BLaER1 (cell line): ENCODE measurements at regions not wholly inside any gene's neighbourhood (a gene's known extent, or its start where the extent isn't known, plus 50 kb on each side); places are given as distances from the start of the nearest gene placed in this dataset.

Experiments used
- H3K27ac ChIP-seq: shearing (Covaris generic); formaldehyde crosslinking; 2 replicates; pipeline ENCODE4 v1.8.1; 2022
- H3K27me3 ChIP-seq: shearing (Covaris generic); formaldehyde crosslinking; 2 replicates; pipeline ENCODE4 v1.8.1; 2022
- H3K36me3 ChIP-seq: shearing (Covaris generic); formaldehyde crosslinking; 2 replicates; pipeline ENCODE4 v1.8.1; 2022
- H3K4me1 ChIP-seq: shearing (Covaris generic); formaldehyde crosslinking; 2 replicates; pipeline ENCODE4 v1.8.1; 2022
- H3K4me2 ChIP-seq: shearing (Covaris generic); formaldehyde crosslinking; 2 replicates; pipeline ENCODE4 v1.8.1; 2022
- H3K4me3 ChIP-seq: shearing (Covaris generic); formaldehyde crosslinking; 2 replicates; pipeline ENCODE4 v1.8.1; 2022
- H3K9ac ChIP-seq: shearing (Covaris generic); formaldehyde crosslinking; 2 replicates; pipeline ENCODE4 v1.8.1; 2022
- H3K9me3 ChIP-seq: shearing (Covaris generic); formaldehyde crosslinking; 2 replicates; pipeline ENCODE4 v1.8.1; 2022
- H4K20me1 ChIP-seq: shearing (Covaris generic); formaldehyde crosslinking; 2 replicates; pipeline ENCODE4 v1.8.1; 2022
- Cebpa-rat ChIP-seq: shearing (Covaris generic); IDR thresholded peaks from 2 replicates; pipeline ENCODE4 v1.8.1; 2022

GRCh38 chr18:68568364-68569155 lies 146.3 kb downstream of the TMX3 start:
- no peak overlapping the region for H3K9ac ChIP-seq
- no peak overlapping the region for H3K4me2 ChIP-seq
- 0 out of 2 replicates have a peak, but pooled peaks cover 6% of the 10 kb centered on the region for H3K9me3 ChIP-seq
- peaks cover 9% of the 10 kb centered on the region; the same call in 1 of the 2 replicates for H3K4me1 ChIP-seq
- H4K20me1 ChIP-seq = no peaks in the 10 kb centered on the region
- TF ChIP-seq Cebpa-rat = no peak
- no peak overlapping the region for H3K4me3 ChIP-seq
- H3K27ac ChIP-seq = no peak overlapping the region
- H3K36me3 ChIP-seq = no peaks in the 10 kb centered on the region
- H3K27me3 ChIP-seq = no peaks in the 10 kb centered on the region

GRCh38 chr18:68566991-68567390 lies 147.9 kb downstream of the TMX3 start:
- Histone ChIP-seq H4K20me1 (no peaks in the 10 kb centered on the region), H3K4me1 (peaks cover 9% of the 10 kb centered on the region; the same call in 1 of the 2 replicates), H3K4me3 (no peak overlapping the region), H3K9ac (no peak overlapping the region), H3K27me3 (no peaks in the 10 kb centered on the region), H3K36me3 (no peaks in the 10 kb centered on the region), H3K4me2 (no peak overlapping the region), H3K9me3 (0 out of 2 replicates have a peak, but pooled peaks cover 1% of the 10 kb centered on the region), H3K27ac (no peak overlapping the region)
- no peak for TF ChIP-seq Cebpa-rat

- Histone ChIP-seq H3K4me2 (no peak overlapping the region), H3K36me3 (no peaks in the 10 kb centered on the region), H3K9ac (no peak overlapping the region), H3K4me1 (peaks cover 9% of the 10 kb centered on the region; the same call in 1 of the 2 replicates), H4K20me1 (no peaks in the 10 kb centered on the region), H3K27ac (no peak overlapping the region), H3K4me3 (no peak overlapping the region), H3K9me3 (no peaks in the 10 kb centered on the region), H3K27me3 (no peaks in the 10 kb centered on the region)
- no peak for TF ChIP-seq Cebpa-rat
Observed at GRCh38 chr18:68564961-68565360, 149.9 kb downstream of the TMX3 start.

- no peaks in the 10 kb centered on the region for H3K27me3 ChIP-seq
- H3K36me3 ChIP-seq = no peaks in the 10 kb centered on the region
- no peak overlapping the region for H3K4me3 ChIP-seq
- H4K20me1 ChIP-seq = no peaks in the 10 kb centered on the region
- no peaks in the 10 kb centered on the region for H3K9me3 ChIP-seq
- H3K4me1 ChIP-seq = peaks cover 9% of the 10 kb centered on the region; the same call in 1 of the 2 replicates
- TF ChIP-seq Cebpa-rat = no peak
- no peak overlapping the region for H3K9ac ChIP-seq
- H3K4me2 ChIP-seq = no peak overlapping the region
- H3K27ac ChIP-seq = no peak overlapping the region
Observed at GRCh38 chr18:68564351-68564750, 150.6 kb downstream of the TMX3 start.

GRCh38 chr18:68560128-68560527 lies 154.8 kb downstream of the TMX3 start:
- TF ChIP-seq Cebpa-rat = no peak
- Histone ChIP-seq H3K4me2 (no peak overlapping the region), H3K4me1 (peaks cover 9% of the 10 kb centered on the region; the same call in 1 of the 2 replicates), H3K4me3 (no peak overlapping the region), H3K27ac (no peak overlapping the region), H3K9me3 (no peaks in the 10 kb centered on the region), H4K20me1 (no peaks in the 10 kb centered on the region), H3K27me3 (no peaks in the 10 kb centered on the region), H3K36me3 (no peaks in the 10 kb centered on the region), H3K9ac (no peak overlapping the region)

GRCh38 chr18:68557183-68557582 lies 157.7 kb downstream of the TMX3 start:
- Histone ChIP-seq H3K4me1 (no peaks in the 10 kb centered on the region), H3K27me3 (no peaks in the 10 kb centered on the region), H4K20me1 (no peaks in the 10 kb centered on the region), H3K4me2 (no peak overlapping the region), H3K4me3 (no peak overlapping the region), H3K27ac (no peak overlapping the region), H3K9me3 (no peaks in the 10 kb centered on the region), H3K36me3 (no peaks in the 10 kb centered on the region), H3K9ac (no peak overlapping the region)
- TF ChIP-seq Cebpa-rat = no peak

- H4K20me1 ChIP-seq = no peaks in the 10 kb centered on the region
- H3K4me3 ChIP-seq = no peak overlapping the region
- H3K4me2 ChIP-seq = no peak overlapping the region
- H3K4me1 ChIP-seq = no peaks in the 10 kb centered on the region
- no peak overlapping the region for H3K9ac ChIP-seq
- H3K27me3 ChIP-seq = no peaks in the 10 kb centered on the region
- no peaks in the 10 kb centered on the region for H3K36me3 ChIP-seq
- TF ChIP-seq Cebpa-rat = no peak
- no peaks in the 10 kb centered on the region for H3K9me3 ChIP-seq
- no peak overlapping the region for H3K27ac ChIP-seq
Observed at GRCh38 chr18:68555879-68556301, 159.0 kb downstream of the TMX3 start.

- no peak overlapping the region for H3K4me2 ChIP-seq
Observed at GRCh38 chr18:68548904-68549870, 165.7 kb downstream of the TMX3 start.

GRCh38 chr18:68543344-68543743 lies 171.6 kb downstream of the TMX3 start:
- H3K9ac ChIP-seq = no peak overlapping the region
- H3K4me2 ChIP-seq = no peak overlapping the region
- no peaks in the 10 kb centered on the region for H3K4me1 ChIP-seq
- H3K36me3 ChIP-seq = no peaks in the 10 kb centered on the region
- H3K27me3 ChIP-seq = no peaks in the 10 kb centered on the region
- H3K27ac ChIP-seq = no peak overlapping the region
- H4K20me1 ChIP-seq = no peaks in the 10 kb centered on the region
- no peak overlapping the region for H3K4me3 ChIP-seq
- no peaks in the 10 kb centered on the region for H3K9me3 ChIP-seq
- TF ChIP-seq Cebpa-rat = no peak

More at GRCh38 chr18:68548904-68549870, 165.7 kb downstream of the TMX3 start:
- no peak overlapping the region for H3K9ac ChIP-seq
- no peaks in the 10 kb centered on the region for H3K27me3 ChIP-seq
- no peaks in the 10 kb centered on the region for H3K36me3 ChIP-seq
- H3K27ac ChIP-seq = no peak overlapping the region
- no peak overlapping the region for H3K4me3 ChIP-seq
- H4K20me1 ChIP-seq = no peaks in the 10 kb centered on the region
- H3K4me1 ChIP-seq = no peaks in the 10 kb centered on the region
- H3K9me3 ChIP-seq = no peaks in the 10 kb centered on the region
- TF ChIP-seq Cebpa-rat = no peak

GRCh38 chr18:68542846-68543245 lies 172.1 kb downstream of the TMX3 start:
- H3K4me2 ChIP-seq = no peak overlapping the region
- H3K4me1 ChIP-seq = no peaks in the 10 kb centered on the region
- no peak overlapping the region for H3K27ac ChIP-seq
- H3K36me3 ChIP-seq = no peaks in the 10 kb centered on the region
- no peak overlapping the region for H3K9ac ChIP-seq
- no peak overlapping the region for H3K4me3 ChIP-seq
- no peak for TF ChIP-seq Cebpa-rat
- H4K20me1 ChIP-seq = no peaks in the 10 kb centered on the region
- H3K9me3 ChIP-seq = no peaks in the 10 kb centered on the region
- H3K27me3 ChIP-seq = no peaks in the 10 kb centered on the region
